ENCODE measurements at regions not wholly inside any gene's neighbourhood (a gene's known extent, or its start where the extent isn't known, plus 50 kb on each side); places are given as distances from the start of the nearest gene placed in this dataset.

DNA sequence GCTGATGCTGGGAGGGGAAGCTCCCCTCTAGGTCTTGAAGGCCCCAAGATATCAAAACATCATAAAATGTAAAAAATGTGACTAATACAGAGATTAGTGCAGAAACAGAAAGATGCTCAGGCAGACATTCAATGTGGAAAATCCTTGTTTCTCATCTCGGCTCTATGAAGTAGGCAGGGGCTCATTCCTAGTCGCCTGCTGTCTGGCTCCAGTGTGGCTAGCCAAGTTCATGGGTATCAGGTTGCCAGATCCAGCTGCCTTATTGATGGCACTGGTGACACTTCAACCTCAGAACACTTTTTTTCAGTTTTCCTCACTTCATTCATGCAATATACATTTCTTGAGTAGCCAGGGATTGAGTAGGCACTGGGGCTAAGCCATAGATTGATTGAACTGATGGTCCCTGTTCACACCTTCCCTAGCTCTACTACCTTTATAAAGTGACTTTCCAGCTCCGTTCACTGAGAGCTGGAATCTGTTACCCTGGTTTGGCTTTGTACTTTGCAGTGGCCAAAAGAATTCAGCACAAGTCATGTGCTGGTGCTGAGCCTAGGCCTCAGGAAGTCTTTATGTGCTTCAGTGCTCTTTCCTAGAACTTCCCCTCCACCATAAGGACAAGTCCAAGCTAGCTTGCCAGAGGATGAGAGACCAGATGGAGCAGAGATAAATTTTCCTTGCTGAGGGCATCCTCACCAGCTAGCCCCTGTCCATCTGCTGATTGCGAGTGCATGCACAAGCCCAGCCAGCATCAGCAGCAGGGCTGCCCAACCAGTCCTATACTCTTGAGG, 373.6 kb upstream of the ST6GAL2 start:
- no peaks in the 10 kb centered on the region for H3K79me2 ChIP-seq (replicated peaks; ENCODE audit: insufficient read depth, low read length)
- no peak overlapping the region for H3K4me2 ChIP-seq (ENCODE audit: low read length)
- no peak overlapping the region for H3K4me3 ChIP-seq (ENCODE audit: low read length)
- H3K27ac ChIP-seq (ENCODE audit: low read length) = no peak overlapping the region
- no peaks in the 10 kb centered on the region for H3K9me2 ChIP-seq (ENCODE audit: insufficient read depth, low read length)
- no peaks in the 10 kb centered on the region for H3F3A ChIP-seq (ENCODE audit: insufficient read depth, low read length, poor library complexity, severe bottlenecking)
- no peak for TF ChIP-seq RAD21 (conservative IDR thresholded peaks at IDR 0.05)
- no peak for TF ChIP-seq SMC3 (conservative IDR thresholded peaks at IDR 0.05; ENCODE audit: poor library complexity)
- no peak for TF ChIP-seq EZH2 (IDR thresholded peaks at IDR 0.05; ENCODE audit: borderline replicate concordance, insufficient read depth, low read length, poor library complexity, severe bottlenecking)
- no peak for TF ChIP-seq MXI1 (conservative IDR thresholded peaks at IDR 0.05; ENCODE audit: poor library complexity, severe bottlenecking)
- no peak for TF ChIP-seq POLR2AphosphoS5 (IDR thresholded peaks at IDR 0.05)
- no peaks in the 10 kb centered on the region for H3K27me3 ChIP-seq (ENCODE audit: insufficient read depth, low read depth, low read length)
- H3K9me3 ChIP-seq (ENCODE audit: low read length) = no peaks in the 10 kb centered on the region
- no peak overlapping the region for H2AFZ ChIP-seq (ENCODE audit: low read depth, low read length)
- no peaks in the 10 kb centered on the region for H4K20me1 ChIP-seq (ENCODE audit: insufficient read depth)
- no peak overlapping the region for H3K9ac ChIP-seq (ENCODE audit: low read length)
- no peaks in the 10 kb centered on the region for H3K36me3 ChIP-seq (ENCODE audit: insufficient read depth, low read length)

GRCh38 chr2:107263628-107264027, 377.7 kb upstream of the ST6GAL2 start:
- H2AFZ ChIP-seq (ENCODE audit: low read depth, low read length) = no peak overlapping the region
- H3K36me3 ChIP-seq (ENCODE audit: insufficient read depth, low read length) = no peaks in the 10 kb centered on the region
- H3K27ac ChIP-seq (ENCODE audit: low read length) = no peak overlapping the region
- H3K9me3 ChIP-seq (ENCODE audit: low read length) = no peaks in the 10 kb centered on the region
- H3K4me3 ChIP-seq (ENCODE audit: low read length) = no peak overlapping the region
- H3K79me2 ChIP-seq (replicated peaks; ENCODE audit: insufficient read depth, low read length) = no peaks in the 10 kb centered on the region
- no peak overlapping the region for H3K4me2 ChIP-seq (ENCODE audit: low read length)
- no peaks in the 10 kb centered on the region for H3K9me2 ChIP-seq (ENCODE audit: insufficient read depth, low read length)
- H3K9ac ChIP-seq (ENCODE audit: low read length) = no peak overlapping the region
- H4K20me1 ChIP-seq (ENCODE audit: insufficient read depth) = no peaks in the 10 kb centered on the region
- H3K27me3 ChIP-seq (ENCODE audit: insufficient read depth, low read depth, low read length) = no peaks in the 10 kb centered on the region
- TF ChIP-seq EP300 (conservative IDR thresholded peaks at IDR 0.05; ENCODE audit: poor library complexity, severe bottlenecking) (no peak), CTCF (IDR thresholded peaks at IDR 0.05; ENCODE audit: poor library complexity, severe bottlenecking) (no peak), REST (IDR thresholded peaks at IDR 0.05; ENCODE audit: borderline replicate concordance) (no peak), SMC3 (conservative IDR thresholded peaks at IDR 0.05; ENCODE audit: poor library complexity) (no peak), TAF1 (IDR thresholded peaks at IDR 0.05; ENCODE audit: low read depth) (no peak), POLR2AphosphoS5 (IDR thresholded peaks at IDR 0.05) (no peak), RAD21 (conservative IDR thresholded peaks at IDR 0.05) (no peak), MXI1 (conservative IDR thresholded peaks at IDR 0.05; ENCODE audit: poor library complexity, severe bottlenecking) (no peak), EZH2 (IDR thresholded peaks at IDR 0.05; ENCODE audit: borderline replicate concordance, insufficient read depth, low read length, poor library complexity, severe bottlenecking) (no peak)
- H3F3A ChIP-seq (ENCODE audit: insufficient read depth, low read length, poor library complexity, severe bottlenecking) = no peaks in the 10 kb centered on the region
